ENCODE measurements at regions not wholly inside any gene's neighbourhood (a gene's known extent, or its start where the extent isn't known, plus 50 kb on each side); places are given as distances from the start of the nearest gene placed in this dataset.
"Not testable (repeated sequence)": the region's sequence is repeated elsewhere in the genome, so short reads cannot be mapped to it uniquely, and the experiment has no call there.

DNA sequence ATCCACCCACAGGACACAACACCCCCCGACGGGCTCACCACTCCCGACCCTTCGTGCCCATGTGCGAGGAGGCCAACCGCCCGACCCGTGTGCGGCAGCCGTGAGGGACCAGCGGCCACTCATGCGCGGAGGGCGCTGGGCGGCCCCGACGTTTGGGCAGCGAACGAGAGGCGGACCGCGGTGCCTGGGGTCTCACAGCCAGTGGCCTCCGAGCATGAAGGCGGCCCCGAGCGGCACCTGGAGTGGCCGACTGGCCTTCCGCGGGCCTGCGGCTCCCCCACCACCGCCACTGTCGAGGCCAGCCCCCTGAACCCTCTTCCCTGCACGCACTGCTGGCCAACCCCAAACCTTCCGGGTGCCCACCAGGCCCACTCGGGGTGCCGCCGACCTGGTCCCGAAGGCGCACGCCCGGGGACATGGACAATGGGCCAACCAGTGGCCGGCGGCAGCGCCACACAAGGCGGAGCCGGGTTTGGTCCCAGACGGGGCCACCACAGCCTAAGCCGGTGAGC is 4274.9 kb upstream of the OR11H1 start:
- Histone ChIP-seq H2AFZ (ENCODE audit: low read depth, low read length) (no peak overlapping the region), H4K20me1 (ENCODE audit: insufficient read depth, low read length) (no peaks in the 10 kb centered on the region), H3K79me2 (ENCODE audit: low read length) (no peaks in the 10 kb centered on the region), H3K36me3 (replicated peaks; ENCODE audit: low read depth, low read length) (no peaks in the 10 kb centered on the region), H3K4me3 (ENCODE audit: low read length) (no peak overlapping the region), H3K4me1 (ENCODE audit: low read length) (no peaks in the 10 kb centered on the region), H3K9me3 (ENCODE audit: insufficient read depth, low read length) (no peaks in the 10 kb centered on the region), H3K27me3 (ENCODE audit: low read depth, low read length) (no peaks in the 10 kb centered on the region), H3K4me2 (ENCODE audit: low read length) (no peak overlapping the region), H3K27ac (ENCODE audit: low read length) (no peak overlapping the region), H3K9ac (ENCODE audit: low read length) (no peak overlapping the region)
- no peak for TF ChIP-seq EZH2phosphoT487 (IDR thresholded peaks at IDR 0.05; ENCODE audit: low read depth)

DNA sequence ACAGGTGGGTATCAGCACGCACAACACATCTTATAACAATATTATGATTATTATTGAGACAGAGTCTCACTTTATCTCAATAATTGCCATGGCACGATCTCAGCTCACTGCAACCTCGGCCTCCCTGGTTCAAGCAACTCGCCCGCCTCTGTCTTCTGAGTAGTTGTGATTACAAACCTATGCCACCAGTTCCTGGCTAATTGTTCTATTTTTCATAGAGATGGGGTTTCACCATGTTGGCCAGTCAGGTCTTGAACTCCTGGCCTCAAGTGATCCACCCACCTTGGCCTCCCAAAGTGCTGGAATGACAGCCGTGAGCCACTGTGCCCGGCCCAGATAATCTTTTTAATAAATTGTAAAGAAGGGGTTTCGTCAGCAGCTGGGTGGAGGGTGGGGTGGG is 4257.0 kb upstream of the OR11H1 start:
- H4K20me1 ChIP-seq (ENCODE audit: insufficient read depth, low read length), result not testable (repeated sequence)

DNA sequence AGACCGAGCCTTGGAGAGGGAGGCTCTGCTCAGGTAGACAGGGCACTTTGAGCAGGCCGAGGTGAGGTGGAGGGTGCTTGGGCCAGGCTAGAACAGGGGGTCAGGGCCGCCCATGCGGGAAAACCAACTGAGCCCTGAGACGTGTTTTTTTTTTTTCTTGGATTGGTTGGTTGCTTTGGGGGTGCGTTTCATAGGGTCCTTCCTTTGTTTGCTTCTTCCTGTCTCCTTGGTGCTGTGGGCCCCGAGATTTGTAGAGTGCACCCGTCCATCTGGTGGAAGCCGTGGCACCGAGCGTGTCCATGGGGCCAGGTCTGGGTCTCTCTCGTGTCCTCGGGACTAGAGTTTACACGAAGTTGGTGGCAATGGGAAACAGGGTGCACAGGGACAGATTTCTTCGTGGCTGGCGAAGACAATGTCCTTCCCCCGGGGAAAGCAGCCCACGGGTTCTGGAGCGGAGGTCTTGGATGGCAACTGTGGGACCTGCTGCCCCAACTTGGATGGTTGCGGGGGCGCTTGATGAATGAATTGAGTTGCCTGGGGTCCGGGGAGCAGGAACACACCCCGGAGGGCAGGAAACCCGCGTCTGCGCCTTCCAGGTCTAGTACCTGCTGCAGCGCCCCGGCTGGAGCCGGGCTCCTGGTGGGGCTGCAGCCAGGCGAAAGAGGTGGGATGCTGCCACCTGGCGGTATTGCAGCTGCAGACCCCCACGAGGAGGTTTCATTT is 4242.7 kb upstream of the OR11H1 start:
- not testable (repeated sequence) for H2AFZ ChIP-seq (ENCODE audit: low read depth, low read length); H3K27me3 ChIP-seq (ENCODE audit: low read depth, low read length); H3K4me2 ChIP-seq (ENCODE audit: low read length); H4K20me1 ChIP-seq (ENCODE audit: insufficient read depth, low read length); H3K4me1 ChIP-seq (ENCODE audit: low read length); H3K9me3 ChIP-seq (ENCODE audit: insufficient read depth, low read length); H3K79me2 ChIP-seq (ENCODE audit: low read length); H3K4me3 ChIP-seq (ENCODE audit: low read length); H3K27ac ChIP-seq (ENCODE audit: low read length); H3K36me3 ChIP-seq (replicated peaks; ENCODE audit: low read depth, low read length); H3K9ac ChIP-seq (ENCODE audit: low read length)
- TF ChIP-seq, protein P1, sequence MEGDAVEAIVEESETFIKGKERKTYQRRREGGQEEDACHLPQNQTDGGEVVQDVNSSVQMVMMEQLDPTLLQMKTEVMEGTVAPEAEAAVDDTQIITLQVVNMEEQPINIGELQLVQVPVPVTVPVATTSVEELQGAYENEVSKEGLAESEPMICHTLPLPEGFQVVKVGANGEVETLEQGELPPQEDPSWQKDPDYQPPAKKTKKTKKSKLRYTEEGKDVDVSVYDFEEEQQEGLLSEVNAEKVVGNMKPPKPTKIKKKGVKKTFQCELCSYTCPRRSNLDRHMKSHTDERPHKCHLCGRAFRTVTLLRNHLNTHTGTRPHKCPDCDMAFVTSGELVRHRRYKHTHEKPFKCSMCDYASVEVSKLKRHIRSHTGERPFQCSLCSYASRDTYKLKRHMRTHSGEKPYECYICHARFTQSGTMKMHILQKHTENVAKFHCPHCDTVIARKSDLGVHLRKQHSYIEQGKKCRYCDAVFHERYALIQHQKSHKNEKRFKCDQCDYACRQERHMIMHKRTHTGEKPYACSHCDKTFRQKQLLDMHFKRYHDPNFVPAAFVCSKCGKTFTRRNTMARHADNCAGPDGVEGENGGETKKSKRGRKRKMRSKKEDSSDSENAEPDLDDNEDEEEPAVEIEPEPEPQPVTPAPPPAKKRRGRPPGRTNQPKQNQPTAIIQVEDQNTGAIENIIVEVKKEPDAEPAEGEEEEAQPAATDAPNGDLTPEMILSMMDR (IDR thresholded peaks at IDR 0.05; ENCODE audit: low read depth, low read length), result peak; percentile 28

More for the DNA sequence above, 4257.0 kb upstream of the OR11H1 start:
- H3K4me2 ChIP-seq (ENCODE audit: low read length); H3K27ac ChIP-seq (ENCODE audit: low read length); H3K9me3 ChIP-seq (ENCODE audit: insufficient read depth, low read length); H3K9ac ChIP-seq (ENCODE audit: low read length); H3K27me3 ChIP-seq (ENCODE audit: low read depth, low read length); H3K36me3 ChIP-seq (replicated peaks; ENCODE audit: low read depth, low read length); H3K79me2 ChIP-seq (ENCODE audit: low read length); H3K4me1 ChIP-seq (ENCODE audit: low read length); H2AFZ ChIP-seq (ENCODE audit: low read depth, low read length); H3K4me3 ChIP-seq (ENCODE audit: low read length): not testable (repeated sequence)

DNA sequence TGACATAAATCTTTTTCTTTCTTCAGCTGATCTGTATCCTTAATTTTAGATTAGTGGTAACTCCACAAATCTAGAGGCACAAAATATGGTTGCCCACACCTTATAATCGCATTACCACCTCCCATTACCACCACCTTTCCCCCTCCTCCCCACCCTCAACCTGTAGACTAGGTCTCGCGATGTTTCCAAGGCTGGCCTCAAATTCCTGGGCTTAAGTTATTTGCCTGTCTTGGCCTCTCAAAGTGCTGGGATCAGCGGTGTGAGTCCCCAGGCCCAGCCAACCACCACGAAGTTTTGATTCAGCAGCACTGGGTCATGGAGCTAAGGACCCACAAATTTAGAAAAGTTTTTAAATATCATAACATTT is 4242.2 kb upstream of the OR11H1 start:
- not testable (repeated sequence) for H3K27ac ChIP-seq (ENCODE audit: low read length); H3K36me3 ChIP-seq (replicated peaks; ENCODE audit: low read depth, low read length); H3K4me3 ChIP-seq (ENCODE audit: low read length); H3K4me2 ChIP-seq (ENCODE audit: low read length); H3K9ac ChIP-seq (ENCODE audit: low read length); H3K4me1 ChIP-seq (ENCODE audit: low read length); H3K9me3 ChIP-seq (ENCODE audit: insufficient read depth, low read length); H3K79me2 ChIP-seq (ENCODE audit: low read length); H4K20me1 ChIP-seq (ENCODE audit: insufficient read depth, low read length); H3K27me3 ChIP-seq (ENCODE audit: low read depth, low read length); H2AFZ ChIP-seq (ENCODE audit: low read depth, low read length)

DNA sequence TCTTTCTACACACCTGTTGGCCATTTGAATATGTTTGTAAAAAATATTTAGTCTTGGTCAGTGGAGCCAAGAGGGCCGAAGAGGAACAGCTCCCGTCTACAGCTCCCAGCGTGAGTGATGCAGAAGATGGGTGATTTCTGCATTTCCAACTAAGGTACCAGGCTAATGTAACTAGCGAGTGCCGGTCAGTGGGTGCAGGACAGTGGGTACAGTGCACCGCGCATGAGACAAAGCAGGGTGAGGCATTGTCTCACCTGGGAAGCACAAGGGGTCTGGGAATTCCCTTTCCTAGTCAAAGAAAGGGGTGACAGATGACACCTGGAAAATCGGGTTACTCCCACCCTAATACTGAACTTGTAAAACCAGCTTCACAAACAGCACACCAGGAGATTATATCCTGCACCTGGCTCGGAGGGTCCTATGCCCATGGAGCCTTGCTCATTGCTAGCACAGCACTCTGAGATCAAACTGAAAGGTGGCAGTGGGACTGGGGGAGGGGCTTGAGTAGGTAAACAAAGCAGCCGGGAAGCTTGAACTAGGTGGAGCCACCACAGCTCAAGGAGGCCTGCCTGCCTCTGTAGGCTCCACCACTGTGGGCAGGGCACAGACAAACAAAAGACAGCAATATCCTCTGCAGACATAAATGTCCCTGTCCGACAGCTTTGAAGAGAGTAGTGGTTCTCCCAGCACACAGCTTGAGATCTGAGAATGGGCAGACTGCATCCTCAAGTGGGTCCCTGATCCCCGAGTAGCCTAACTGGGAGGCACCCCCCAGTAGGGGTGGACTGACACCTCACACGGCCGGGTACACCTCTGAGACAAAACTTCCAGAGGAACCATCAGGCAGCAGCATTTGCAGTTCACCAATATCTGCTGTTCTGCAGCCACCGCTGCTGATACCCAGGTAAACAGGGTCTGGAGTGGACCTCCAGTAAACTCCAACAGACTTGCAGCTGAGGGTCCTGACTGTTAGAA is 4239.5 kb upstream of the OR11H1 start:
- not testable (repeated sequence) for H3K9ac ChIP-seq (ENCODE audit: low read length); H4K20me1 ChIP-seq (ENCODE audit: insufficient read depth, low read length); H3K27me3 ChIP-seq (ENCODE audit: low read depth, low read length); H3K9me3 ChIP-seq (ENCODE audit: insufficient read depth, low read length); H3K4me3 ChIP-seq (ENCODE audit: low read length); H3K36me3 ChIP-seq (replicated peaks; ENCODE audit: low read depth, low read length); H3K4me1 ChIP-seq (ENCODE audit: low read length); H3K27ac ChIP-seq (ENCODE audit: low read length); H3K79me2 ChIP-seq (ENCODE audit: low read length); H3K4me2 ChIP-seq (ENCODE audit: low read length); H2AFZ ChIP-seq (ENCODE audit: low read depth, low read length)

DNA sequence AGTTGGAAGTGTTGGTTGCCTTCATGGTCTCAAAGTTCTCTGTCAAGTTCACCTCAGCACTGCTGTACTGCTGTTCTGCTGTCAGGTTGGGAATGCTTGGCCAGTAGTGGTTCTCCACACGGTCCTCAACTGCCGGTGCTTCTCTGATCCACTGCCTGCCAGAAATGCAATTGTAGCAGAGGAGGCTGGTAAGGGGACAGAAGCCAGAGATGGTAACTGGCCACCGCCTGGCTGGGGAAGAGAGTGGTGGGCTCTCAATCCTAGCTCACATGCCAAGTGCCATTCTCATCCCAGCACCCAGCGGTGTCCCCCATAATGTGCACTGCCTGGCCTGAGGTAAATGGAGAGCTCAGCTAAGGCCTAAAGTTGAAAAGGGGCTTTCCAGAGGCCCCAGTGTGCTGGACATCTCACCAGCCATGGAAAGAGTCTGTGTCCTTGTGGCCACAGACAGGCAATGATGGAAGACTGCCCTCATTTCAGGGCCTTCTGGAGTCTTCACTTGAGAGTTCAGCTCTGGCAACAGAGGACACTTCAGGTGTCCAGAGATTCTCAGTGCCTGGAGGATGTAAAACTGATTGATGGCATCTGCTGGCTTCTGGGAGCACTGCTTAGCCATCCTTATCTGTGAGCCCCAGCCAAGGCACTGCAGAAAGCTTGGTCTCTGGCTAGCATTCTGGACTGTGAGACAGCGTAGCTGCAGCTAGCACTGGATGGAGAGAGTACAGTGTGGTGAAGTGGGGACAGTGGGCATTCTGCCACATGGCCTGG is 4229.7 kb upstream of the OR11H1 start:
- not testable (repeated sequence) for H3K27me3 ChIP-seq (ENCODE audit: low read depth, low read length)

DNA sequence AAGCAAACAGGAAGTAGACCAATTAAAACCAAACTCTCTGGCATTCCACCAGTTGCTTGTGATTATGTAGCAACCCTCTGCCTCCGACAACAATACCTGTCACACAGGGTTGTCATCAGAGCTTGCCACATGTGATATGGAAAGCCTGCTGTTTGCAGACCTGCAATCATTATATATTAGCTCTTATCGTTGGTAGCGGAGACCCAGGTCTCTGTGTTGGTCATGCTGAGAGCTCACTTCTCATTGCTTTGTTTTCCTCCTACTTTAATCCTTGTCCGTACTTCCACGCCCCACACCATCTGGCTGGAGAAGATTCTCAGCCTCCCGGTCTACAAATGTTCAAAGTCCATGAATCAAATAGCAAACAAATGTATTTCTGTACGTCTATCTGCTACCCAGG is 4225.6 kb upstream of the OR11H1 start:
- not testable (repeated sequence) for H3K27me3 ChIP-seq (ENCODE audit: low read depth, low read length); H4K20me1 ChIP-seq (ENCODE audit: insufficient read depth, low read length); H3K36me3 ChIP-seq (replicated peaks; ENCODE audit: low read depth, low read length); H3K4me1 ChIP-seq (ENCODE audit: low read length); H3K9me3 ChIP-seq (ENCODE audit: insufficient read depth, low read length); H3K27ac ChIP-seq (ENCODE audit: low read length); H3K4me2 ChIP-seq (ENCODE audit: low read length); H2AFZ ChIP-seq (ENCODE audit: low read depth, low read length); H3K79me2 ChIP-seq (ENCODE audit: low read length); H3K4me3 ChIP-seq (ENCODE audit: low read length); H3K9ac ChIP-seq (ENCODE audit: low read length)

More for the DNA sequence above, 4229.7 kb upstream of the OR11H1 start:
- not testable (repeated sequence) for H4K20me1 ChIP-seq (ENCODE audit: insufficient read depth, low read length); H3K4me3 ChIP-seq (ENCODE audit: low read length); H3K4me1 ChIP-seq (ENCODE audit: low read length); H3K27ac ChIP-seq (ENCODE audit: low read length); H3K36me3 ChIP-seq (replicated peaks; ENCODE audit: low read depth, low read length); H3K4me2 ChIP-seq (ENCODE audit: low read length); H2AFZ ChIP-seq (ENCODE audit: low read depth, low read length); H3K79me2 ChIP-seq (ENCODE audit: low read length); H3K9me3 ChIP-seq (ENCODE audit: insufficient read depth, low read length); H3K9ac ChIP-seq (ENCODE audit: low read length)

DNA sequence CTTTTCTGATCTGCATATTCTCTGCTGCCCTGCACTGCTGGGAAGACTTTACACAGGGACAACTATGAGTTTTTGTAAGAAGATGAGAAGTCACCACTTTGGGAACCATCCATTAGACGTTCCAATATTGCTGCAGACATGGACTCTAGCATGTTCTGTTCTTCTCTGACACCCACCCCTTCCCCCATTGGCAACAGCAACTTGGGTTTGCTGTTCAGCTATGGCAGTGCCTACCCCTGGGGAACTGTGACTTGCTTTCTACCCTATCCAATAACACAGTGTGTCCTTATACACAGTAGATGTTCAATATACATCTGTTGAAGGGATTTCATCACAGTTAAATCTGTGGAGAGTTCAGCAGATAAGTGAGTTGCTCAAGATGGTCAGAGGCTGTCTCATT is 4225.1 kb upstream of the OR11H1 start:
- not testable (repeated sequence) for H3K9me3 ChIP-seq (ENCODE audit: insufficient read depth, low read length); H3K4me3 ChIP-seq (ENCODE audit: low read length); H3K4me1 ChIP-seq (ENCODE audit: low read length); H3K79me2 ChIP-seq (ENCODE audit: low read length); H3K27ac ChIP-seq (ENCODE audit: low read length); H4K20me1 ChIP-seq (ENCODE audit: insufficient read depth, low read length); H3K4me2 ChIP-seq (ENCODE audit: low read length); H3K36me3 ChIP-seq (replicated peaks; ENCODE audit: low read depth, low read length); H3K27me3 ChIP-seq (ENCODE audit: low read depth, low read length); H2AFZ ChIP-seq (ENCODE audit: low read depth, low read length); H3K9ac ChIP-seq (ENCODE audit: low read length)
